HG03108 (cell line): ENCODE measurements at regions not wholly inside any gene's neighbourhood (a gene's known extent, or its start where the extent isn't known, plus 50 kb on each side); places are given as distances from the start of the nearest gene placed in this dataset.

ENCODE experiments used
- ATAC-seq: cut with Tn5 transposase; IDR thresholded peaks from one replicate; pipeline ENCODE4 v1.9.1; 2021; ENCODE audit warnings: moderate library complexity; ENCODE audit not compliant: unreplicated experiment

GRCh38 chr14:96637521-96637920 lies 135.3 kb downstream of the PAPOLA start:
- no peak for ATAC-seq

GRCh38 chr14:96638041-96638855 lies 136.1 kb downstream of the PAPOLA start:
- ATAC-seq, result no peak

- no peak for ATAC-seq
Observed at GRCh38 chr14:96639550-96639949, 137.4 kb downstream of the PAPOLA start.

- ATAC-seq, result no peak
Observed at GRCh38 chr14:96648506-96649326, 146.5 kb downstream of the PAPOLA start.

- no peak for ATAC-seq
Observed at GRCh38 chr14:96649327-96649601, 147.1 kb downstream of the PAPOLA start.

GRCh38 chr14:96653597-96653996 lies 143.6 kb upstream of the VRK1 start:
- ATAC-seq, result no peak

- ATAC-seq, result no peak
Observed at GRCh38 chr14:96658611-96659010, 138.6 kb upstream of the VRK1 start.

- ATAC-seq, result no peak
Observed at GRCh38 chr14:96660123-96660522, 137.1 kb upstream of the VRK1 start.

- no peak for ATAC-seq
Observed at GRCh38 chr14:96660667-96661066, 136.5 kb upstream of the VRK1 start.

- ATAC-seq, result no peak
Observed at GRCh38 chr14:96661244-96661969, 135.8 kb upstream of the VRK1 start.

GRCh38 chr14:96662116-96662970 lies 134.8 kb upstream of the VRK1 start:
- ATAC-seq, result no peak

- ATAC-seq, result no peak
Observed at GRCh38 chr14:96663076-96663475, 134.1 kb upstream of the VRK1 start.

GRCh38 chr14:96663491-96664067 lies 133.6 kb upstream of the VRK1 start:
- ATAC-seq, result no peak

GRCh38 chr14:96666088-96666487 lies 131.1 kb upstream of the VRK1 start:
- ATAC-seq, result no peak

GRCh38 chr14:96670391-96670790 lies 126.8 kb upstream of the VRK1 start:
- ATAC-seq, result no peak

GRCh38 chr14:96671218-96671617 lies 126.0 kb upstream of the VRK1 start:
- ATAC-seq, result no peak

GRCh38 chr14:96673706-96674105 lies 123.5 kb upstream of the VRK1 start:
- ATAC-seq, result no peak

- ATAC-seq, result no peak
Observed at GRCh38 chr14:96674121-96674520, 123.1 kb upstream of the VRK1 start.

- ATAC-seq, result no peak
Observed at GRCh38 chr14:96676166-96676565, 121.0 kb upstream of the VRK1 start.

GRCh38 chr14:96681829-96682228 lies 115.4 kb upstream of the VRK1 start:
- ATAC-seq, result no peak
